Left forelimb (tissue), 1 donor: ENCODE measurements at regions not wholly inside any gene's neighbourhood (a gene's known extent, or its start where the extent isn't known, plus 50 kb on each side); places are given as distances from the start of the nearest gene placed in this dataset.

Experiments
- DNase-seq: peaks from one replicate; pipeline ENCODE4 v3.0.0-alpha.2; 2018; ENCODE audit warnings: low spot score

DNA sequence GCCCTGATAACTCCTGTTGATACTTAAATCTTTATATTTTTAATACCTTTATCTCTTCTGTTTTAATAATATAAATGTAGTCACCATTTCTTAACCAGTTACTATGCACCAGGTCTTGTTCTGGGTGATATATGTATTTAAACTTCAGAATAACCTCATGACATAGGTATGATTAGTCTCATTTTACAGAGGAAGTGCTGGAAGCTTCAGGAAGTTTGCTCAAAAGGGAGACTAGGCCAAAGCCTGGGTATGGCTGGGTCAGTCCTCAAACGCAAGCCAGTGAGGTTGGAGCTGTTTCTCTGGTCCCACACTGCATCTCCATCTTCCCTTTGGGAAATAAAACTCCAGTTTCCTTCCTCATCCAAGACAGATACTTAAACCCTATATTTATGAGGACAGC, 204.7 kb upstream of the TANK start:
- no peak for DNase-seq

GRCh38 chr2:160956243-160956802, 203.9 kb upstream of the TANK start:
- no peak for DNase-seq

DNA sequence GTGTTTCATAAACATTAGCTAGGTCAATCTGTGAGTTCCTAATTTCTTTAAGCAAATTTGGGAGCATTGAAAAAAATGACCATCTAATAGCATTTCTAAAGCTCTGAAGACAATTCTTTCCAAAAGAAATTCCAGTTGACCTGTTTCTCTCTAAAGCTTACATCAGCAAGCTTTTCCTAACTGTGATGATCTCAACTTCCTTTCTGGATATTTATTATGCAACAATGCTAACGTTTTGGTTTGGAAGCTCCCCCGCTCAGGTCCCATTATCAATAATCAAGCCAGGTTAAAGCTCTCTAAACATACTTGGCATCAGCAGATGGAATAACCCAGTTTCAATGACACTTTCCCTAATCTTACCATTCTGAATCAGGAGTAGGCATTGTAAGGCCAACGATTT, 196.3 kb upstream of the TANK start:
- DNase-seq, result no peak

DNA sequence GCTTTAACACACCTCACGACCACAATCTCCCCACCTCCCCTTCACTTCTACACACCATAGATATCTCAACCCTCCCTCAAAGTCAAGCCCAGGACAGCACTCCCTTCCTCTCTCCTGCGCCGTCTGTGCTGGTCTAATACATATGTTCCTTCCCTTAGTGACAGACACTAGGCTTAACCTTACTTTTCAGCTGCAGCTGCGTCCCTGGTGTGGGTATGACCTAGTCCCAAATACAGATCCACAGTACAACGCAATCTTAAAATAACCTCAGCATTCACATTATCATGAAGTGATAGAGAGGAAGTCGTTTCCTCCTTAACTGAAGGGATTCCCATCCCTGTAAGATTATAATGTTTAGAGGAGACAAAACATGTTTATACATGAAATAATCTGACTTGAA, 192.7 kb upstream of the TANK start:
- no peak for DNase-seq

GRCh38 chr2:160968183-160968582, 192.0 kb upstream of the TANK start:
- DNase-seq, result no peak

- DNase-seq, result no peak
Observed at GRCh38 chr2:160970052-160970965, 189.9 kb upstream of the TANK start.

DNA sequence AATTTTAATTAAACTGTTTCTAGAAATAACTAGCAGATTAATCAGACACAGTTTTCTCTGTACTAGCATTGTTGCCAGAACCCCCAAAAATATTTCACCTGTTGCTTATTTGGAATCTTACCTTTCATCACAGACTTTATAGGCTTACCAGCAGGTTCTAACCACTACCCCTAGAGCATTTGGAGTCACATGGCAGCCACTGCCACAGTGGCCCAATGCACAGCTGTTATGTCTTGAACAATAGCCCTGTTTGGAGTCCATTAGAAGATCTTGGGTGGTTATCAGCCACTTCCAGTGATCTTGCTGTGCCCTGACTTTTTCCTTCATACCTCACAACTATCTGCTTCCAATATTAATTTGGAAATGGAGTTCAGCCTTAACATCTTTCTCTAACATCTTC, 186.2 kb upstream of the TANK start:
- no peak for DNase-seq

DNA sequence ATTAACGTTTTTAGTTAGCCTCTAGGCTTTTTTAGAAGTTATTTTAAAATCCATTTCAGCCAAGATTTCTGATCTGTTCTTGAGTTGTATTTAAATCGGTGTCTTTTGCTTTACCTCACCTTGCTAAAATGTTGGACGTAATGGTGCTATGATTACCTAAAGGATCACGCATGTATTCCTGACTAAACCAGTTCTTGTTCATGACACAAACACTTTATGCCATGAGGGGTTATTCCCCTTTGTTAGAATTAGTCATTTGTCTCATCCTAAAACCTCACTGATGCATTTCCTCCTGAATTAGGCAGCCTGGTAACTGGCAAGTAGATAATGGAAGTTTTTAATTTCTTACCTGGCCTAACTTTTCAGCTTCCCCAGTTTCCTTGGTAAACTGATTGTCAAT, 185.4 kb upstream of the TANK start:
- no peak for DNase-seq

- no peak for DNase-seq
Observed at GRCh38 chr2:160976797-160977196, 183.4 kb upstream of the TANK start.

DNA sequence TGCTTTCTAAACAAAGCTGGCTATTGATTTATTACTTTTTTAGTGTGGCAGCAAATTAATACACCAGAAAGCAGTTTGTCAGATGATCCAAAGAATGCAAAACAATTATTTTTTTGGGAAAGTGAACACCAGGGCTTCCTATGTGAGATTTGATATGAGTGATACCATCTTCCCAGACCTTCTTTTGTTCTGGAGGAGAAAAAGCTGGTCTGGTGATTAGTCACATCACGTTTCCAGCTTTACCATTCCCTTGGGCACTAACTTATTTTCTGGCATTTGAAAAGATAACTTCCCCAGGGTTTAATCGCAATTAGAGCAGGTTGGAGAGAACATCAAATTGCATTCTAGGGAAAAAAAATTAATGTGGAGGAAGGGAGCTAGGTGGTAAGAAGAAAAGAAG, 182.9 kb upstream of the TANK start:
- no peak for DNase-seq

GRCh38 chr2:160977854-160978253, 182.4 kb upstream of the TANK start:
- DNase-seq, result no peak

- no peak for DNase-seq
Observed at GRCh38 chr2:160984426-160985077, 175.7 kb upstream of the TANK start.

GRCh38 chr2:160989778-160990177, 170.4 kb upstream of the TANK start:
- no peak for DNase-seq

DNA sequence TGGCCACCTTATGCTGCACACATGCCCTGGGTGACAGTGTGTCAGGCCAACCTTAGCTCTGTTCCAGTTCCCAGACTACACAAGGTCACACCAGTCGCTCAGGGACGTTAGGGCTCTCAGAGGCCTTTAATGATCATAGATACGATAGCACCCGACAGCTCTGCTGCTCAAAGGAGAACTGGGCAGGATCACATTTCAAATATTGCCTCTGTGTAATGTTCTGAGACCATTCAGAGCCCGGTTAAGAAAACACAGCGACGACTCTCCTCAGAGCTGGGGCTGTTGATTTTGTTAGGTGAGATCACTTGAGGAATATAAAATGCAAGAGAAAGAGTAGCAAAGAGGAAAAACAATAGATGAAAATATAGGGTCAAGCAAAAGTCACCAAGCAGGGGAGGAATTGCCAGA, 166.6 kb upstream of the TANK start:
- DNase-seq, result no peak

DNA sequence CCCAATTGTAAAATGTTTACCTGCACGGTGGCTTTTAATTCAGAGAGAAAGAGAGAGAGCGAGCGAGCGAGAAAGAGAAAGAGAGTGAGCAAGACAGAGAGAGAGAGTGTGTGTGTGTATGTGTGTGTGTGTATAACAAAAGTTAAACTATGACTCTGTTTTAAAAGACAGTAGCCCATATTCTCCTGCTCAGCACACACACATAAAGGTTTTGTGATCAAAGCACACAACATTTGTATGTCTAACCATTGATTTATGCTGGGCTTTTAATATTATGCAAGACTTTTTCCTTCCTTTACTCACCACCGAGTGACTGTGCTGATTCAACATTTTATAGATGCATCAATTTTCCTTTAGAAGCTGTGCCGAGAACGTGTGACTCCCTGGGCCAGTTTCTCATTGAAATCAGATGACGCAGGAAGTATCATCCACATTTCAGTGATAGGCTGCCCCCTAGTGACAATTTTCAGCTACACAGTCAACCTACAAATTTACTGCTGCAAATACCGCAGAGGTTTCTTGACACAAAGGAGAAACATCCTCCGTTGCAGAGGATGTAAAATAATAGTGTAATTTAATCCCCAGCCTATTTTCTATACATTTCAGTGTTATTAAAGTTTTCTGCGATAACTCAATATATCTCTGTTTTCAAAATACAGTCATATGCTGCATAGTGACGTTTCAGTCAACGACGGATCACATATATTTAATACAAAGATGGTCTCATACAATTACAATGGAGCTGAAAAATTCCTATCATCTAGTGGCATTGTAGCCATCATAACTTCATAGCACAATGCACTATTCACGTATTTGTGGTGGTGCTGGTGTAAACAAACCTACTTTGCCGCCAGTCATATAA, 165.9 kb upstream of the TANK start:
- peak; percentile 73 for DNase-seq

DNA sequence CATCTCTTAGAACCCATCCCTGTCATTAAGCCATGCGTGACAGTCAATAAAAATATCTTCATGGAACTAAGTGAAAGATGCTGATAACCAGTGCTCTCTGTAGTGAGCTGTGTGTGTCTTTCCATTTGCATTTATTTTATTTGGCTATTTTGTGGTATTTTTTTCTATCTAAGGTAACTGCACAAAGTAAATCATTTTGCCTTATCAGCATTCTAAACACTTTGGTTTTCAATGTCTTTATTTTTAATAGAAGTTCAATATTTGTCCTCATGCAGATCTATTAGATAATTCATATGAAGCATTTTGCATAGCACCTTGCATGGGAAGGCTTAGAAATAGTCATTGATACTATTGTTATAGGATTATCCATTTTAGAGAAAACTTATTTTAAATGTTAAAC, 163.6 kb upstream of the TANK start:
- no peak for DNase-seq

- no peak for DNase-seq
Observed at GRCh38 chr2:161004379-161004778, 155.8 kb upstream of the TANK start.

GRCh38 chr2:161005170-161005569, 155.1 kb upstream of the TANK start:
- DNase-seq, result no peak

GRCh38 chr2:161008311-161008710, 151.9 kb upstream of the TANK start:
- no peak for DNase-seq

DNA sequence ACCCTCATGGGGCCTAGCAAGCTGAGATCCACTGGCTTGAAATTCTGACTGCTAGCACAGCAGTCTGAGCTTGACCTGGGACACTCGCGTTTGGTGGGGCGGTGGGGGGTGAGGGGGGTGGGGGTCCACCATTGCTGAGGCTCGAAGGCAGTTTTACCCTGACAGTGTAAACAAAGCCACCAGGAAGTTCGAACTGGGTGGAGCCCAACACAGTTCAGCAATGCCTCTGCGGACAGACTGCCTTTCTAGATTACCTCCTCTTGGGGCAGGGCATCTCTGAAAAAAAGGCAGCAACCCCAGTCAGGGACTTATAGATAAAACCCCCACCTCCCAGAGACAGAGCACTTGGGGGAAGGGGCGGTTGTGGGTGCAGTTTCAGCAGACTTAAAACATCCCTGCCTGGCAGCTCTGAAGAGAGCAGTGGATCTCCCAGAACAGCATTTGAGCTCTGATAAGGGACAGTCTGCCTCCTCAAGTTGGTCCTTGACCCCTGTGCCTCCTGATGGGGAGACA, 149.7 kb upstream of the TANK start:
- no peak for DNase-seq

- DNase-seq, result no peak
Observed at GRCh38 chr2:161017780-161018470, 142.3 kb upstream of the TANK start.
